ENCODE measurements at regions not wholly inside any gene's neighbourhood (a gene's known extent, or its start where the extent isn't known, plus 50 kb on each side); places are given as distances from the start of the nearest gene placed in this dataset.

GRCh38 chr6:96460052-96460700 lies 61.4 kb upstream of the UFL1 start:
- intact Hi-C loops (cut with micrococcal nuclease), result loop anchor here (10.0 kb wide), 1 partner anchor 305 kb away; no protein-coding TSS in a partner anchor

- intact Hi-C loops (cut with micrococcal nuclease), result loop anchor here (5.0 to 10.0 kb wide), 3 partner anchors 73 to 457 kb away; partner anchors contain the start of gene KLHL32
Observed at GRCh38 chr6:96465321-96465903, 56.2 kb upstream of the UFL1 start.

GRCh38 chr6:96466147-96466863 lies 55.3 kb upstream of the UFL1 start:
- intact Hi-C loops (cut with micrococcal nuclease), result loop anchor here (1.0 to 10.0 kb wide), 4 partner anchors 56 to 456 kb away; partner anchors contain the start of gene KLHL32

- intact Hi-C loops (cut with micrococcal nuclease), result loop anchor here (5.0 to 10.0 kb wide), 3 partner anchors 76 to 454 kb away; partner anchors contain the start of gene KLHL32
Observed at GRCh38 chr6:96467814-96468213, 53.8 kb upstream of the UFL1 start.

GRCh38 chr6:96468281-96468680 lies 53.3 kb upstream of the UFL1 start:
- intact Hi-C loops (cut with micrococcal nuclease), result loop anchor here (5.0 to 10.0 kb wide), 3 partner anchors 76 to 454 kb away; partner anchors contain the start of gene KLHL32

GRCh38 chr6:96468681-96469224 lies 52.9 kb upstream of the UFL1 start:
- intact Hi-C loops (cut with micrococcal nuclease), result loop anchor here (1.0 to 10.0 kb wide), 4 partner anchors 76 to 1037 kb away; partner anchors contain the start of gene KLHL32

GRCh38 chr6:96469312-96469711 lies 52.3 kb upstream of the UFL1 start:
- intact Hi-C loops (cut with micrococcal nuclease), result loop anchor here (1.0 to 10.0 kb wide), 4 partner anchors 77 to 1038 kb away; partner anchors contain the start of gene KLHL32

- intact Hi-C loops (cut with micrococcal nuclease), result no loop called here
Observed at GRCh38 chr6:96470296-96470695, 51.3 kb upstream of the UFL1 start.

Data from T-helper 2 cell treated with Interferon-gamma antibody and Interleukin-4, amounts not matched to agents 100 ng/mL and 5 ng/mL, for 36 hours (primary cell).